Mucosa of gallbladder (tissue), 1 donor: ENCODE measurements at regions not wholly inside any gene's neighbourhood (a gene's known extent, or its start where the extent isn't known, plus 50 kb on each side); places are given as distances from the start of the nearest gene placed in this dataset.
"Not testable (repeated sequence)": the region's sequence is repeated elsewhere in the genome, so short reads cannot be mapped to it uniquely, and the experiment has no call there.

Experiments
- DNase-seq: peaks from one replicate; pipeline ENCODE4 v3.0.0-alpha.2; 2020; ENCODE audit warnings: low spot score
- donor health status: DM: no; HTN: no; CAD: no.

DNA sequence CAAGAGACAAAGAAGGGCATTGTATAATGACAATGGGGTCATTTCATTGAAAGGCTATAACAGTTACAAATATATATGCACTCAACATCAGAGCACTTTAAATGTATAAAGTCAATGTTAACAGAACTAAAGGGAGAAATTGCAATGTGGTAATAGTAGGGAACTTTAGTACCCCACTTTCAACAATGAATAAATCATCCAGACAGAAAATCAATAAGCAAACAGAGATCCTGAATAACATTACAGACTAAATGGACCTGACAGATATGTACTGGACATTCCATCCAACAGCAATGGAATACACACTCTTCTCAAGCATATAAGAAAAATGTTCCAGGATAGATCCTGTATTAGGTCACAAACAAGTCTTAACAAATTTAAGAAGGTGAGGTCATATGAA lies 90.5 kb upstream of the ALKAL2 start:
- no peak for DNase-seq

DNA sequence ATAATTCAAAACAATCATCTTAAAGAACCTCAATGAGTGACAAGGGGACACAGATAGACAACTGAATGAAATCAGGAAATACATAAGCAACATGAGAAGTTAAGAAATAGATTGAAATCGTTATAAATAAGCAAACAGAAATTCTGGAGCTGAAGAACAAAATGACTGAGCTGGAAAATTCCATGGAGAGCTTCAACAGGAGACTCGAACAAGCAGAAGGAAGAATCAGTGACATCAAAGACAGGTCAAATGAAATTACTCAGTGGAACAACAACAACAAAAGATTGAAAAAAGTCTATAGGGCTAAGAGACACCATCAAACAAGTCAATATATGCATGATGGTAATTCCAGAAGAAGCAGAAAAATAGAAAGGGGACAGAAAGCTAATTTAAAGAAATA lies 89.5 kb upstream of the ALKAL2 start:
- no peak for DNase-seq

DNA sequence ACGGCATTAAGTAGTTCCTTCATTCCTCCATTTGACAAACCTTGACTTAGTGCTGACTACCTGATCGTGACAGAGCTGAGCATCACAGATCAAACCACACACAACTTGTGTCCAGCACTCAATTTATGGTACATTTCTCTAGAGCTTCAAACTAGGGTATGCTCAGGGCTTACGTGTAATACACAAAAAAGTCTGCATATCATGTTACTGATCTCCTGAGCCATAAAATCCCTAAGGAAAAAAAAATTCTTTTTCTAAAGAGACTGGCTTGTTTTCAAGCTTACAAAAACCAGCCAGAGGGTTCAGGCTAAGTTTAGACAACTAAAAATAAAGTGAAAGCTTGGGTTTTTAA lies 88.0 kb upstream of the ALKAL2 start:
- no peak for DNase-seq

DNA sequence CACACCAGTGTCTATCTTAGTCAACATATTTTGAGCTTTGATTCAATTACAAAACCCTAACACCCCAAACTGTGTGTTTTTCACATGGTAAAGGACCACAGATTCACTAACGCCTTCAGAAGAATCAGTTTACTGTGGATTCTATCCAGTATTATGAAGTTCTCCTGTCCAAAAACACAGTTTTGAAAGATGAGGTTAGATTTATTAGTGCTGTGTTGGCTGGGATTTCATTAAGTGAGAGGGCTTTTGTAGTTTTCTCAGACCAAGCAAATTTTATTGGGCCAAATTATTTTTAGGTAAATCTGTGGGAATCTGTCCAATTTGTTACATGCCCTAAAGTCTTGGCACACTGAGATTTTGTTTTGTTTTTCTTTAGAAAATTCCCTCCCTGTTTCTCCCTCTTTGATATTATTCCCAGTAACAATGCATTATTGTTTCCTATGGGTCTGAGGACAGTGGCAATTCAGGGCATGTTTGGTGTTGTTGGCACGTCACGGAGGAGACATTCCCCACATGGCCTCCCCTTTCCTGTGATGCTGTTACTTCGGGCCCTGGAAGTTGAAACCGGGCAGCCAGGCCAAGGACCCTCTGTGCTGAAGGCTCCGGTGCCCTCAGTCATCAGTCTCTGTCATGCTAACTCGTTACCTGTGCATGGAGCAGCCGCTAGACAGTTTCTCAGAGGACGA lies 87.5 kb upstream of the ALKAL2 start:
- no peak for DNase-seq

DNA sequence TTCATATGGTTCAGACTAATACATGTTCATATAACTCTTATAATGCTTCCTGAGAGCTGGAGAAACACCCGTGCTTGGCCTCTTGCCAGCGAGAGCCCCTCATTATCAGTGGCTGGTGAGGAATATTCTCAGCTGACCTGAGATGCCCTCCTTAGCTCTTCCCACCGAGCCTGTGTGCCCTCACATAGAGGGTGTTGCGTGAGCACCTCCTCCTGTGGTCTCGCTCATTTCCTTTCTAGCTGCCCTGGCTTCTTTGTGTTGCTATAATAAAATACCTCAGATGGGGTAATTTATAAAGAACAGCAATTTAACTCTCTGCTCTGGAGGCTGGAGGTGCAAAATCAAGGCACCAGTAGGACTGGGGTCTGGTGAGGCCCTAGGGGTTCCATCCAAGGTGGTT lies 80.5 kb upstream of the ALKAL2 start:
- DNase-seq: no peak

DNA sequence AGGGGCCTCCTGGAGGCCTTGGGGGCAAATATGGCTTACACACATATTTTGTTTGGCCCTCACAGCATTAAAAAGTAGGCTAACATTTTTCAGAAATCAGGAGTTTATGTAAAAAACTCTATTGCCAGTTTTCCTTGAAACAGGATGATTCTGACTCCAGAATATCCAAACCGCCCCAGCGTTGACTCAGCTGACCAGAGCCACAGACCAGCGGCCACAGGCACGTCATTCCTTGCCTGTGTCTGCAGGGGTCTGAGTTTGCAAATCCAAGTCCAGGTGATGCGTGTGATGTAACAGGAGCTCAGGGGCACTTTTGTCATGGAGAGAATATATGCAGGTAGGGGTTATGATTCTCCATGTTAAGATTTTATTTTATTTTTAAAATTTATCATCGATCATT lies 79.4 kb upstream of the ALKAL2 start:
- DNase-seq: no peak

DNA sequence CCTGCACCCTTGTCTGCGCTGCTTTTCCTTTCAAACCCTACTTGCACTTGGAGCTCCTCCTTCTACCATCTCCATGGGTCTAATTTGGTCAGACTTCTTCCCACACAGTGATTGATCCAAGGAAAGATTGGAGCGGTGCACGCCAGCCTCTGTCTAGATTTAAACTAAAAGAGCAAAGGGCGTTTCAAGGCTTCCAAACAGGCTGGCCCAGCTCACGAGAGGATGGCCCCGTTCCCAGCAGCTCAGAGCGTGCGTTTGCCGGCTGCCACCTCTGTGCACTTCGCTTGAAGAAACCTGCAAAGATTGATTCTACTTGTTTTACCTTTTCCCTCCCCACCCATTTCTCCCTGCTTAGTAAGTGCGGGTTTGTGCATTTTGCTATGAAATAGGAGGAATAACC lies 78.8 kb upstream of the ALKAL2 start:
- DNase-seq: peak; percentile 55

DNA sequence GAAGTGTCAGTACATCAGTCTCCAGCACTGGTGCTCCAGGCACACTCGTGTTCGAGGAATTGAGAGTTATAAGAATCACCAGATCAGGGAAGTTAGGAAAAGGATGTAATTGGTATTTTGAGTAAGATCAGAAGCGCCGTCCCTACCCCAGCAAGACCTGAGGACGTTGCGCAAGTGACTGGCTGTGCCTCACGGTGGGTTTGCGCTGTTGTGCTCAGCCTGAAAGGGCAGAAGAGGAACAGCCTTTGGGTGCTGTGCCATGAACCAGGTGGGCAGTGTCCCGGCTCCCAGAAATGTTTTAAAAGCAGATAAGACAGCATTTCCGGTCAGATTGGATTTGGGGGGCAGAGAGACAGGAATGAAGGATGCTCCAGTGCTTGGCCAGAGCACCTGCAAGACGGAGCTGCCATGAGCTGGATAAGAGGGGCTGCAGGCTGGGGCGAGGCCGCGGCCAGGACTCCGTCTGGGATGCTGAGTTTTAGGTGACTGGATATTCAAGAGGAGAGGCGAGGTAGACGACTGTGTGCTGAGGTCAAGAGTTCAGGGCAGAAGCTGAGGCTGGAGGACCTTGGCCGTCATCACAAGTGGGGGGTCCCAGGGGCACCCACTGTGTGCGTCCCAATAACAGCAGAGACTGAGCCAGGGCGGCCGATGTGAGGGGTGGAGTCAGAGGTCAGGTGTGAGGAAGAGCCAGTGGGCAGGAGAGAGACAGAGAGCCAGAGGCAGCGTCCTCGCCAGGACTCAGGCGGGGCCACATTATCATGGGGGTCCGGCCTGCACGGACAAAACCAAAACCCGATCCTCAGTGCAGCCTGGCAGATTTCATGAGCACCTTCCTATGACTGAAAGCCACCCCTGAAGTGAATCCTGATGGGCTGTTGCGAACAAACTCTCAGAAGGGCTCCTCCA lies 77.7 kb upstream of the ALKAL2 start:
- no peak for DNase-seq

DNA sequence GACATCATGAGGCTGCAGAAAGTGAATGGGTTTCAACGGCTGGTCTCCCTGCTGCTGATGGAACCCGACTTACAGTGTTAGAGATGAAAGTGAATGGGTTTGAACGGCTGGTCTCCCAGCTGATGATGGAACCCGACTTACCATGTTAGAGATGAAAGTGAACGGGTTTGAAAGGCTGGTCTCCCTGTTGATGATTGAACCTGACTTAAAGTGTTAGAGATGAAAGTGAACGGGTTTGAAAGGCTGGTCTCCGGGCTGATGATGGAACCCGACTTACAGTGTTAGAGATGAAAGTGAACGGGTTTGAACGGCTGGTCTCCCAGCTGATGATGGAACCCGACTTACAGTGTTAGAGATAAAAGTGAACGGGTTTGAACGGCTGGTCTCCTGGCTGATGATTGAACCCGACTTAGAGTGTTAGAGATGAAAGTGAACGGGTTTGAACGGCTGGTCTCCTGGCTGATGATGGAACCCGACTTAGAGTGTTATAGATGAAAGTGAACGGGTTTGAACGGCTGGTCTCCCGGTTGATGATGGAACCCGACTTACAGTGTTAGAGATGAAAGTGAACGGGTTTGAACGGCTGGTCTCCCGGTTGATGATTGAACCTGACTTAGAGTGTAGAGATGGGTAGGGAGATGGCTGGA lies 76.1 kb upstream of the ALKAL2 start:
- DNase-seq: no peak

DNA sequence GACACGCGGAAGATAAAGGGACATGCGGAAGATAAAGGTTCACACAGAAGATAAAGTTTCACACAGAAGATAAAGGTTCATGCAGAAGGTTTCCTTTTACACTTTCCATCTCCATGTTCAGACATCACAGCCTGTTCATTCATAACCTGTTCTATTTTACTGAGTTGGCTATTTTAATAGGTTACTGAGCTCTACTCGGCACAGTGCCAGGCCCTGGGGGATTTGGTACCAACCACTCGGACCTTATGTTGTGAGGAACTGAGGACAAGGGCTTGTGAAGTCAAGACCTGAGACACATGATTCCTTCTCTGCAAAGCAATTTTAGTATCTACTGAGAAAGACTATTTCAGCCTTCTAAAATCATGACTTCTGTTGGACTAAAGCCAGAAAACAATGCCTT lies 75.0 kb upstream of the ALKAL2 start:
- DNase-seq: peak; percentile 87

DNA sequence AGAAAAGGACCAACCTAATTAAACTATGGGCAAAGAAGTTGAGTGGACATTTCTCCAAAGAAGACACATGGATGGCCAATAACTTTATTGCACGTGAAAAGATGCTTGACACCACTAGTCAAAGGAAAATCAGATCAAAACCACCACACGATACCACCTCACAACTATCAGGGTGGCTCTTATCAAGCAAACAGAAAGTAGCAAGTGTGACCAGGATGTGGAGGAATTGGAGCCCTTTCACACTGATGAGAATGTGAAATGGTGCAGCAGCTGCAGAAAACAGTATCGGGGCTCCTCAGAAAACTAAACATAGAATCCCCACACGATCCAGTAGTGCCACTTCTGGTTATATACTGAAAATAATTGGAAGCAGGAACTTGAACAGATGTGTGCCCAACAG lies 72.2 kb upstream of the ALKAL2 start:
- DNase-seq: no peak

DNA sequence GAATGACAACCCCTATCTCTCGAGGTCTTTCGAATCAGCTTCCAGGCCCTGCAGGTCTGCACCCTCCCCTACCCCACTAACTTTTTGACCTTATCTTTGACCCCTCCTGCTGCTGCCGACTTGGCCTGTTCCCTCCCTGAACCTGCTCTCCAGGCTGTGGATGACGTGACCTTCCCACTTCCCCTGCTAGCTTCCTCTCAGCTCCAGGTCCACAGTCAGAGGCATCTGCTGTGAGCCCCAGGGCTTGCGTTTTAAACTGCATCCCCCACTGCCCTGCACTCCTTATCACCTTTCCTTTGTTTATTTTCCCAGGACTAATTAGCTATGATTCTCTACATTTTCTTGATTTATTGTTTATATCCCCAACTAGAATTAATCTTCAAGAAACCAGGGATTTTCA lies 71.2 kb upstream of the ALKAL2 start:
- no peak for DNase-seq

DNA sequence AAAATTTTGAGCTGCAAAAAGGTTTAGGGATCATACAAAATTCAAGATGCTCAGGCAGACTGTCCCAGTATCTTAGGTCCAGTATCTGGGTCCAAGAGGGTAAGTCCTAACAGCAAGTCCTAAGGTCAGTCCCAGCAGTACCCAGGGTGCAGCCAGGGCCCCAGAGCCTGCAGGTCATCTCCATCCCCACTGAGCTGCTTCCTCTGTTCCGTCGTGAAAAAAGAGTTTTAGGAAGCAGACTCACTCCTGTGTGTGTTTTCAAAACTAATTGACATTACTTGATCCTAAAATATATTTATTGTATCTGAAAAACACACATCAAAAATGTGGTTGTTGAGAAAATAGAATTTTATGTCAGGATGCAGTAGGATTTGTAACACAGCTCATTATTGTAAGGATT lies 69.9 kb upstream of the ALKAL2 start:
- DNase-seq: no peak

DNA sequence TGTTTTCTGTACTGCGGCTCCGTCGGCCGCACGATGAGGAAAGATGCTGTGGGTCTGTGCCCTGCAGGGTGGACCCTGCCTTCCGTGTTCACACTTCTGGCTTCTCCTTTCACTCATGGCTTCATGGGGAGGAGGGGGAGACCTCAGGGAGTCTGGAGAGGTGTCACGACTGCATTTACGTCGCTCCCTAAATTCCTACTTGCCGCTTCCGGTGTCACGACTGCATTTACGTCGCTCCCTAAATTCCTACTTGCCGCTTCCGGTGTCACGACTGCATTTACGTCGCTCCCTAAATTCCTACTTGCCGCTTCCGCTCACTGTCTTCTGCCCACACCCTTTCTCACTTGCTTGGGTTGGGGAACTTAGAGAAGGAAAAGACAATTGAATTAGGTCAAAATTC lies 68.4 kb upstream of the ALKAL2 start:
- not testable (repeated sequence) for DNase-seq

DNA sequence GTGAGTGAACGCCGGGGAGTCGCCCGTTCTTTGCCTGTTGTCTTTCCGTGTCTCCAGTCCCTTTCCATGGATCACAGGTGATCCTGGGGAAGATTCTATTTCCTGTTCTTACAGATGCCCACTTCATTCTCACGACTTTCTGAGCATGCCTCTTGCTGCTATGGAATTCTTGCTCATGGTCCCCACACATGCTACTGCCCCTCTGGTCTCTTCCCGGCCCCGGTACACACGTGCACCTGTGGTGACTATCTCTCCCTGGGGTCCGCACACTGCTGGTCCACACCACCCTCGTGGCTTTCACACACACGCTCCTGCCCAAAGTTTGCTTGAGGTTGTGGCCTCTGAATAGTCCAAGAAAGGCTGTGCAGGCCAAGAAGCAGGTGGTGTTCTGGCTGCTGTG lies 67.9 kb upstream of the ALKAL2 start:
- DNase-seq: no peak

DNA sequence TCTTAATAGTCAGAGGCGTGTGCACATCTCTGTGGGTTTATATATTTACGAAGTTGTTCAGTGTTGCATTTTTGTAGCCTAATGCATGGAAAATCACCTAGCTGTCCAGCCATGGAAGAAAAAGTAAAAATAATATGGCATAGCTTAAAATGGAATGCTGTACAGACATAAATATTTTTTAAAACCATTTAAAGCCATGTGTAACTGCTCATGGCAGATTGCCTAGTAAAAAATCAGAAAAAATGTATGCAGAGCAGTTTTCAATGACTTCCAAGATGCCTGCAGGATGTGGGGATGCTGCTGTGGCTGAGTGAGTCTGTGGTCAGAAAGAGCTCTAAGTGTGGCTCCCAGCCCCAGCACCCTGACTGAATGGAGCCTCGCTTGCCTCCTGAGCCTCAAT lies 64.8 kb upstream of the ALKAL2 start:
- DNase-seq: no peak

DNA sequence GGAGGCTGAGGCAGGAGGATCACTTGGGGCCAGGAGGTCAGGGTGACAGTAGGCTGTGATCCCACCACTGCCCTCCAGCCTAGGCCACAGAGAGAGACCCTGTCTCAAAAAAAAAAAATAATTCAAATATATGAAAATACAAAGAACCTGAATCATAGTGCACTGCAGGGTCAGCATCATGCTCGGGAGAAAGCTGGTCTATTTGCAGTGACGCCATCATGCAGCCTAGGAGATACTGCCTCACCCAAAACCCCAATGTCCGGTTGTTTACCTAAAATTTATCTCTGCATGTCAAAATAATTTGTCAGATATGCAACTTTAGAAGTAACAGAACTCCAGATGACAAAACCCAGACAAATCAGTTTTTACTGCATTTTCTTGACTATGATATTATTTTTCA lies 61.5 kb upstream of the ALKAL2 start:
- DNase-seq: no peak

DNA sequence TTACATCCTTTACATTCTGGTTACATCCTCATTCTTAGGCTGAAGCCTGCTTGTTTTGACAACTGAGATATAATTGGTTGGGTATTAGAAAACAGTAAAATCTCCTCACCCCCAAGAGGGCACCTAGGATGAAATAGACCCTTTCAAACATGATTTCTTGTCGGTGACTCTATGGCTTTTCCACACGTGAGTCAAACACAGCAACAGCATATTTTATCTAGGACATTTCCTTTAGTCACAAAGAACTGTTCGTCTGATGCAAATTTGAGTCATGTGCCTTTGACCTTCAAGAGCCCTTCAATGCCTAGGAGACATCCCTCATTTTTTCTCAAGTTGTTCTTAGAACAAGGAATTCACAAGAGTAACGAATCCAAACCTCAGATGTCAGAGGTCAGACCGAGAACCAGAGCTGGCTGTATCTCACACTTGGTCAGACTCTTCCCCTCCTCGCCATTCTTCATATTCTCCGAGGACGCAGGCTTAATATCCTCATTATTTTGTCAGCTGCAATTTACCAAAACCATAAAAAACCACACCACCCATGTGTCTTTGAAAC lies 60.5 kb upstream of the ALKAL2 start:
- DNase-seq: no peak

DNA sequence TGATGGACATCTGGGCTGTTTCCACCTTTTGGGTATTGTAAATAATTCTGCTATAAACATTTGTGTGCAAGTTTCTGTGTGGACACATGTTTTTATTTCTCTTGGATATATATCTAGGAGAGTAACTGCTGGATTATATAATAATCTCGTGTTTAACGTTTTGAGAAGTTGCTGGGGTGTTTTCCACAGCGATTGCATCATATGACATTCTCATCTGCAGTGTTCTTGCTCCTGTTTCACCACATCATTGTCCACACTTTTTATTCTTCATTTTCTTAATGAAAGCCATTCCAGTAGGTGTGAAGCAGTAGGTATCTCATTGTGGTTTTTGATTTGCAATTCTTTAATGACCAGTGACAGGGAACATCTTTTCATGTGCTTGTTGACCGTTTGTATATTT lies 56.9 kb upstream of the ALKAL2 start:
- no peak for DNase-seq

DNA sequence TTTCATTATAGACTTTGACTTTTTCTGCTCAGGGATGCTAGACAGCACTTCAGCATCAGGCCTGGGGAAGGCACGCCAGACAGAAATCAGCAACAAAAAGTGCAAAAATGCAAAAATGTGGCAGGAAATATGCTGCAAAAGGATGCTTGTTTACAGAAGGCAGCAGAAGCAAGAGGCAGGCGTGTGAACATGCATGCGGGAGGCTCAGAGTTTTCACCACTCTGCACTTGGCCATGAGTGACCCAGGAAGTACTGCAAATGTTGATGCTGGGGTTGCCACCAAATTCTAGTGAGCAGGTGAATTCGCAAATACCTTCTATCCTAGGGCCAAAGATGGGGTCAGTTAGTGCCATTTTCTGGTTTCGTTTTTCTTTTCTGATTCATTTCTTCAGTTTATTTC lies 55.5 kb upstream of the ALKAL2 start:
- DNase-seq: no peak

DNA sequence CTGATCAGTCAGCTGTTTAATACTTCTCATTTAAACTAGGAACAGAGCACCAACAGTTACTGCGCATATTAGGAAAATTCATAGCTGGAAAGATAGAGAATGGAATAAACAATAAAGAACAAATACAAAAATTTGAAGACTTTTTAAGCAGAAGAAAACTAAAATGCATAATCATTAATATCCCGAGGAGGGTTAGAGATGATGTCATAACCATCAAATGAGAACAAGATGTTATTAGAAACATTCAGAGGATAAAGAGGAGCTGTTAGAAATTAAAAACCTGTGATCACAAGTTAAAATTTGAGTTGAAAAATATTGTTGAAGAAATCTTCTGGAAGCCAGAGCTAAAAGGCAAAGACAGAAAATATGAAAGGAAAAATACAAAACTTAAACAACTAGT lies 54.0 kb upstream of the ALKAL2 start:
- DNase-seq: no peak

DNA sequence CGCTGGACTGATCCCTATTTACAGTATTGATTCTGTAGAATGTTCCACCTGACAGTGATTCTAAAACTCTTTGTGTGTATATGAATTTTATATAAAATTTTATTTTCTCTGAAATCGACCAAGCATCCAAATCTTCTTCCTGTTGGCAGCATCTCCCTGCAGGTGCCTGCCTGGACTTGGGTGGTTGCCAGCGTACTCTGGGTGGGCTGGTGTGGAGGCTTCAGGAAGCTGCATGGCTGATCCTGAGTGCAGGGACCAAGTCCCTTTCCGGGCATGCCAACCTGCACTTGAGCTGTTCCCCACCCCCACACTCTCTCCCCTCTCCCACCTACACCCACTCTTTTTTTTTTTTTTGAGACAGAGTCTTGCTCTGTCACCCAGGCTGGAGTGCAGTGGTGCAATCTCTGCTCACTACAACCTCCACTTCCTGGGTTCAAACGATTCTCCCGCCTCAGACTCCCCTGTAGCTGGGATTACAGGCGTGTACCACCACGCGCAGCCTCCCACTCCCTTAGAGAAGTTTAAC lies 53.2 kb upstream of the ALKAL2 start:
- DNase-seq: no peak
